Stimulated activated naive CD8-positive, alpha-beta T cell treated with anti-CD3 and anti-CD28 coated beads, Interleukin-15, amount 100 ng/mL, for 72 hours (primary cell): ENCODE measurements at regions not wholly inside any gene's neighbourhood (a gene's known extent, or its start where the extent isn't known, plus 50 kb on each side); places are given as distances from the start of the nearest gene placed in this dataset.
"Not testable (repeated sequence)": the region's sequence is repeated elsewhere in the genome, so short reads cannot be mapped to it uniquely, and the experiment has no call there.

Source experiments
- ATAC-seq: fragments of 150-1000 bp; cut with Tn5 transposase; 2 replicates; pipeline ENCODE4 v1.10.0; 2021; ENCODE audit warnings: mild to moderate bottlenecking, moderate library complexity
- DNase-seq, 2 donors: peaks; one replicate each; pipeline ENCODE4 v3.0.0; 2021 to 2022
- H3K27ac Mint-ChIP-seq, 2 donors: one replicate each; pipeline ENCODE4 v1.8.0; 2022; ENCODE audit warnings: mild to moderate bottlenecking in 2 of 2, mixed read lengths in 2 of 2, moderate library complexity in 2 of 2
- H3K27me3 Mint-ChIP-seq: one replicate; pipeline ENCODE4 v1.8.0; 2022; ENCODE audit warnings: mixed read lengths
- H3K4me1 Mint-ChIP-seq: one replicate; pipeline ENCODE4 v1.8.0; 2022; ENCODE audit warnings: mild to moderate bottlenecking, mixed read lengths
- H3K4me3 Mint-ChIP-seq, 2 donors: one replicate each; pipeline ENCODE4 v1.8.0; 2022; ENCODE audit warnings: mild to moderate bottlenecking in 2 of 2, mixed read lengths in 2 of 2, moderate library complexity in 1 of 2
- H3K9me3 Mint-ChIP-seq, 2 donors: one replicate each; pipeline ENCODE4 v1.8.0; 2022; ENCODE audit warnings: mixed read lengths in 2 of 2

DNA sequence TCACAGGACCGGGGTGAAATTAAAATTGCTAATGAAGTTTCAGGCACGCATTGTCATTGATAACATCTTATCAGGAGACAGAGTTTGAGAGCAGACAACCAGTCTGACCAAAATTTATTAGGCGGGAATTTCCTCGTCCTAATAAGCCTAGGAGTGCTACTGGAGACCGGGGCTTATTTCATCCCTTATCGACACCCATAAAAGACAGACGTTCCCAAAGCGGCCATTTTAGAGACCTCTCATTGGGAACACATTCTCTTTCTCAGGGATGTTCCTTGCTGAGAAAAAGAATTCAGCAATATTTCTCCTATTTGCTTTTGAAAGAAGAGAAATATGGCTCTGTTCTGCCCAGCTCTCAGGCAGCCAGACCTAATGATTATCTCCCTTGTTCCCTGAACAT, 107.7 kb upstream of the DNAH14 start:
- Mint-ChIP-seq H3K9me3 (peaks cover 0 to 30% of the 10 kb centered on the region in 2 donors), H3K27me3 (peaks cover 34% of the 10 kb centered on the region)
- ATAC-seq, H3K27ac Mint-ChIP-seq, H3K4me3 Mint-ChIP-seq, DNase-seq, H3K4me1 Mint-ChIP-seq: not testable (repeated sequence)

- no peaks in the 10 kb centered on the region for H3K4me1 Mint-ChIP-seq
- H3K27me3 Mint-ChIP-seq: peaks cover 37% of the 10 kb centered on the region
- DNase-seq: no peak
- ATAC-seq: no peak
- no peak overlapping the region for H3K4me3 Mint-ChIP-seq
- peaks cover 0 to 24% of the 10 kb centered on the region in 2 donors for H3K9me3 Mint-ChIP-seq
- H3K27ac Mint-ChIP-seq: no peak overlapping the region
These were observed 103.9 kb upstream of the DNAH14 start for GRCh38 chr1:224825525-224826000.

GRCh38 chr1:224828691-224829090, 100.8 kb upstream of the DNAH14 start:
- ATAC-seq (no peak), DNase-seq (no peak)
- no peaks in the 10 kb centered on the region for H3K4me1 Mint-ChIP-seq
- no peak overlapping the region for H3K4me3 Mint-ChIP-seq
- H3K9me3 Mint-ChIP-seq: peaks cover 0 to 19% of the 10 kb centered on the region in 2 donors
- H3K27me3 Mint-ChIP-seq: peaks cover 38% of the 10 kb centered on the region
- no peak overlapping the region for H3K27ac Mint-ChIP-seq

GRCh38 chr1:224831501-224831900, 98.0 kb upstream of the DNAH14 start:
- Mint-ChIP-seq H3K4me3 (no peak overlapping the region), H3K4me1 (no peaks in the 10 kb centered on the region), H3K27me3 (peaks cover 28% of the 10 kb centered on the region), H3K27ac (no peak overlapping the region), H3K9me3 (peaks cover 0 to 14% of the 10 kb centered on the region in 2 donors)
- ATAC-seq (no peak), DNase-seq (no peak)

DNA sequence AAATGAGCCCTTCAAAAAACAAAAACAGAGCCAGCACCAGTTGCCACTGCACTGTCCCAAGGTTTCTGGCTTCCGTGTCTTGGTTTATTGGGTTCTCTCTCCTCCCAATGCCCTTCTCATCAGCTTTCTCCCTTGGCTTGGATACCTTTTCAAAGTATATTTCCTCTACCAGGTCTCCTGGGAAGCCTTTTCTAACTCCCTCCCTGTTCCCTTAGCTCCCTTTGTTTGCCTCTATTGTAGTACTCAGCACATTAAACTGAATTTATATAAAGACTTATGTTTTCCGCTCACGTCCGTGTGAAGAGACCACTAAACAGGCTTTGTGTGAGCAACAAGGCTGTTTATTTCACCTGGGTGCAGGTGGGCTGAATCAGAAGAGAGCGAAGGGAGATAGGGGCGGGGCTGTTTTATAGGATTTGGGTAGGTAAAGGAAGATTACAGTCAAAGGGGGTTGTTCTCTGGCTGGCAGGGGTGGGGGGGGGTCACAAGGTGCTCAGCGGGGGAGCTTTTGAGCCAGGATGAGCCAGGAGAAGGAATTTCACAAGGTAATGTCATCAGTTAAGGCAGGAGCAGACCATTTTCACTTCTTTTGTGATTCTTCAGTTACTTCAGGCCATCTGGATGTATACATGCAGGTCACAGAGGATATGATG, 89.7 kb upstream of the DNAH14 start:
- H3K27me3 Mint-ChIP-seq, H3K27ac Mint-ChIP-seq, H3K4me1 Mint-ChIP-seq, DNase-seq, ATAC-seq, H3K4me3 Mint-ChIP-seq, H3K9me3 Mint-ChIP-seq: not testable (repeated sequence)

DNA sequence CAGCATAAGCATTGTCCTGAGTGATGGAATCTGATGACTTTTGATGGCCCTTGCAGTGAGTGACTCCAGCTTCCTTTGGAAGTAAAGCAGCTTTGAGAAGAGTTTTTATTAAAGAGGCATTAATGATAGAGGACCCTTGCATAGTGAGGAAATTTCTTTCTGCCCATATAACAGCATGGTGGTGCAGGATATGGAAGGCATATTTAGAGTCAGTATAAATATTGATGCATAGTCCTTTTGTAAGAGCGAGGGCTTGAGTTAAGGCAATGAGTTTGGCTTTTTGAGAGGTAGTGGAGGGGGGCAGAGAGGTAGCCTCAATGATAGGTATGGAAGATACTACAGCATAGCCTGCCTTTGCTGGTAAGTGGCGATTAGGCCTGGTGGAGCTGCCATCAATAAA, 87.7 kb upstream of the DNAH14 start:
- H3K9me3 Mint-ChIP-seq: peaks cover 8 to 12% of the 10 kb centered on the region in 2 donors
- not testable (repeated sequence) for H3K27ac Mint-ChIP-seq, ATAC-seq, H3K4me1 Mint-ChIP-seq, H3K27me3 Mint-ChIP-seq, DNase-seq, H3K4me3 Mint-ChIP-seq

GRCh38 chr1:224846119-224846907, 83.2 kb upstream of the DNAH14 start:
- no peak overlapping the region for H3K4me3 Mint-ChIP-seq
- peaks cover under 1% of the 10 kb centered on the region for H3K4me1 Mint-ChIP-seq
- H3K27ac Mint-ChIP-seq: no peak overlapping the region
- no peak for ATAC-seq
- peaks cover 8 to 12% of the 10 kb centered on the region in 2 donors for H3K9me3 Mint-ChIP-seq
- H3K27me3 Mint-ChIP-seq: peaks cover under 1% of the 10 kb centered on the region
- DNase-seq: no peak

DNA sequence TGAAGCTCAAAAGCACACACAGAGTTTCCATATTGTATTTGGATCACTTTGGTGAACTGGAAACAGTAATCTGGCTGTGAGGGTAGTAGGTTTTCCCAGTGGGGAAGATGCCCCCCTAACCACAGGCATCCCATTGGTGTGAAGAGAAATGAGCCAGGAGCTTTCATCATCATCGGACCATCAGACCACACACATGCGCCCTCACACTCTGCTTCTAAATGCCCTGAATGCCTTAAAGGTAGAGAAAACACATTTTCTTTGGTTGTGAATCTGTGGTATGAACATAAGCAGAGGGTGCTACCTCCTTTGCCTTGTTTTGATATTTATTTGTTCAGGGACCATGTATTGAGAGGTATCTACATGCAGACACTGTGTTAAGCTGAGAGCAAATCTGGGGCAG, 79.0 kb upstream of the DNAH14 start:
- no peak for ATAC-seq
- Mint-ChIP-seq H3K27ac (no peak overlapping the region), H3K4me1 (peaks cover 5% of the 10 kb centered on the region), H3K4me3 (no peak overlapping the region), H3K9me3 (no peaks in the 10 kb centered on the region), H3K27me3 (peaks cover 8% of the 10 kb centered on the region)
- no peak for DNase-seq

DNA sequence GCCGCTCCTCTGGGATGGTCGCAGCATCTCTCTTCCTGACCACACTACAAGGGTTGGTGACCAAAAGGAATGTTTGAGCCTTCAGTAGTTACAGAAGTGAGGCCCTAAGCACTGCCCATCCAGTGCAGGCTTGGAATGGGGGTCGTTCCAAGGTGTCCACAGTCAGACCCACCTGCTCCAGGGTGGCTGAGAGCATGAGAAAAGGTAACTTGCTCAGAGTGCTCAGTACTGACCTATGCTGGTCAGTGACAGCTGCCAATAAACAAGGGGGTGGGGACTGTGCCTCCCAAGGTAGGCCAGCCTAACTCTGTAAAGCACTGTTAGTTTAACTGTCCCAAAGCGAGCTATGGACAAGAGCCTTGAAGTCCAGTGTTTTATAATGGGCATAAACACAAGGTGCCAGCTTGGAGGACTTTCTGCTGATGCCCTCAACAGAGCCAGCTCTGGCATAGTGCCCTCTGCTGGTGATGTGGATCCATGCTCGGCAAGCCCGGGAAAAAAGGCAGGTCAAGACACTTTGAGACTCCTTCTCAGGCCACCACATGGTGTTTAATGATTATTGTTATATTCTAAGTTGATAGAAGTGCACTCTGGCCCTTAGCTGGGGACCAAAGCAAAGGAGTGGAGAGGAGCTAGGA, 78.1 kb upstream of the DNAH14 start:
- ATAC-seq: peak; percentile 63
- peak; percentile 61 to 62 for DNase-seq
- H3K4me3 Mint-ChIP-seq: no peak overlapping the region
- H3K27me3 Mint-ChIP-seq: peaks cover 8% of the 10 kb centered on the region
- H3K4me1 Mint-ChIP-seq: peaks cover 5% of the 10 kb centered on the region
- no peak overlapping the region for H3K27ac Mint-ChIP-seq
- H3K9me3 Mint-ChIP-seq: peaks cover 0 to 3% of the 10 kb centered on the region in 2 donors

GRCh38 chr1:224851848-224852261, 77.6 kb upstream of the DNAH14 start:
- ATAC-seq (peak; percentile 60), DNase-seq (no peak)
- Mint-ChIP-seq H3K27ac (peak overlapping the region in 1 of 2 donors; percentile 40), H3K4me1 (peaks cover 5% of the 10 kb centered on the region), H3K9me3 (peaks cover 0 to 8% of the 10 kb centered on the region in 2 donors), H3K4me3 (no peak overlapping the region), H3K27me3 (peaks cover 8% of the 10 kb centered on the region)

DNA sequence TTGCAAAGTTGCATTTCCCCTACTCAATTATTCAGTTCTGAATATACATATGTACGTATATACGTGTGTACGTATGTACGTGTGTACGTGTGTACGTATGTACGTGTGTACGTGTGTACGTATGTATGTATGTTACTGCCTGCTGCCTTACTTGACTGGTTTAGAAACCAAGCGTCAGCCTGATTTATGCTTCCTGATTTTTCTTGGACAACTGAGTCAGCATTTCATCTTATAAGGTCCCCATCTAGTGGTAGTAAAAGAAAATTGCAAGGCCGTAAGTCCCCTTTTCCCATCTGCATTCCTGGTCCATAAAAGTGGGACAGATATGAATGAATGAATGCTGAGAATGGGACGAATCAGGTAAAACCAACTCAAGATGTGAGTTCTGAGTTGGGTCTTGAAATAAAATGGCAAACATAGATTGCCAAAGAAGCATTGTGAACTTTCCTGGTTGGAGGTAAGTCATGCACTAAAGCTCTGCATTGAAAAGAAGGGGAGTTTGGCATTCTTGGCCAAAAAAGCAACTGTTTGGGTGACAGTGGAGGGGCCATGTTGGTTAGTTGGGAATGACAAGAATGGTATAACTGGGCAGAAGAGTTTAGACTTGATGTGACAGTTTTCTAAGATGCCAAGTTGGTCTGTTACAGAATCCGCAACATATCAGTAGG, 76.4 kb upstream of the DNAH14 start:
- no peak for ATAC-seq
- peaks cover 8% of the 10 kb centered on the region for H3K27me3 Mint-ChIP-seq
- no peak overlapping the region for H3K27ac Mint-ChIP-seq
- peaks cover 5% of the 10 kb centered on the region for H3K4me1 Mint-ChIP-seq
- H3K9me3 Mint-ChIP-seq: peaks cover 0 to 14% of the 10 kb centered on the region in 2 donors
- no peak for DNase-seq
- no peak overlapping the region for H3K4me3 Mint-ChIP-seq

DNA sequence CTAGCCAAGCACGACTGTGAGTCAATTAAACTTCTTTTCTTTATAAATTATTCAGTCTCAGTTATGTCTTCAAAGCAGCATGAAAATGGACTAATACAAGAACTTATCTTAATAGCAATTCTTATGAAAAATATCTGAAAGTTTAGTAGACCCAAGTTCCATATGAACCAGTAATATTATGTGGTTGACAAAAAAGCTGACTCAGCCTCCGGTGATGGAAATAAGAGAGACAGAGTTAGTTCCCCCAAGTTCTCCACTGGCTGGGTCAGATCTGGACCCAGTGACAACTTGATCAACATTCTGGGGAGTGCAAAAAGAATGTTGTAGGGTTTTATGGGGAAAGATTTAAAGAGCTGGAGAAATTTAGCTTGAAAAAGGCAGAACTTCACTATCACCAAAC, 72.5 kb upstream of the DNAH14 start:
- no peak for ATAC-seq
- H3K4me3 Mint-ChIP-seq: no peak overlapping the region
- H3K27me3 Mint-ChIP-seq: peaks cover under 1% of the 10 kb centered on the region
- no peaks in the 10 kb centered on the region for H3K4me1 Mint-ChIP-seq
- no peak overlapping the region for H3K27ac Mint-ChIP-seq
- peaks cover 0 to 14% of the 10 kb centered on the region in 2 donors for H3K9me3 Mint-ChIP-seq
- DNase-seq: no peak

- peaks cover 0 to 14% of the 10 kb centered on the region in 2 donors for H3K9me3 Mint-ChIP-seq
- no peak for DNase-seq
- ATAC-seq: peak; percentile 33
- H3K27ac Mint-ChIP-seq: no peak overlapping the region
- no peak overlapping the region for H3K4me3 Mint-ChIP-seq
- H3K27me3 Mint-ChIP-seq: no peaks in the 10 kb centered on the region
- H3K4me1 Mint-ChIP-seq: no peaks in the 10 kb centered on the region
These were observed 69.8 kb upstream of the DNAH14 start for GRCh38 chr1:224859651-224860050.

DNA sequence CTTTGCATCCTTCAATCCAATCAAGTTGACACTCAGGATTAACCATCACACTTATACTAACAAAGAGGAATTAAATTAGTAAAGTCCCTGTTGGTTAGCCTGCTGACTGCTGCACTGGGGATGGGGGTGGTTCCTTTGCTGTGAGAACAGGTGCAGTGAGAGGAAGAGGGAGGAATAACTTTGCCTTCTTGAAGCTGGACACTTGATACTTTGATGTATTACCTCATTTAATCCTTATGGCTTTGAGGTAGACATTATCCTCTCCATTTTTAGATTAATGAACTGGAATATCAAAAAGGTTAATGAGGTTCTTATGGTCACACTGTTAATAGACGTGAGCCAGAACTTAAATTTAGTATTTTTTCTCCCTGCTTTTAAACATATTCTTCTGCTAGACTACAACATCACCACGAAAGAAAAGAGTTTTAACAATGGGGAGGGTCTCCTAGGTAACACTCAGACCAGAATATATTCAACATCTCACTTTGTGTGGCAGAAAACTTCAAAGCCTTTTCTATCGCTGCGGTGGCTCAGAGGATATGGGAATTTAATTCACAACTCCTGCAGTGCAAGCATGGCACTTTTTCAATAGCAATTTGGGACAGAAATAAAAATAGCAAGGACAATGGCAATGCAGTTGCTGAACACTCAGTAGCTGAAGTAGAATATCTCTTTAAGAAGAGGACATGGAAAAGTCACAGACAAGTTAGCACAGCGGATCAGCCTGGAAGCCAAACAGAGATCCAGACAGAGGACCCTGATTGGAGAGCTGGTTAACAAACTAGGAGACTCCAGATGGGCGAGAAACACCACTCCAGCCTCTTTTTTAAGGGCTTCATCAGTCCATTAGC, 68.8 kb upstream of the DNAH14 start:
- no peak for ATAC-seq
- Mint-ChIP-seq H3K27me3 (no peaks in the 10 kb centered on the region), H3K9me3 (peaks cover 0 to 16% of the 10 kb centered on the region in 2 donors)

GRCh38 chr1:224861339-224861716, 68.1 kb upstream of the DNAH14 start:
- no peaks in the 10 kb centered on the region for H3K4me1 Mint-ChIP-seq
- ATAC-seq (no peak), DNase-seq (no peak)
- H3K4me3 Mint-ChIP-seq: no peak overlapping the region
- H3K27me3 Mint-ChIP-seq: no peaks in the 10 kb centered on the region
- H3K27ac Mint-ChIP-seq: no peak overlapping the region
- peaks cover 0 to 18% of the 10 kb centered on the region in 2 donors for H3K9me3 Mint-ChIP-seq

More for the DNA sequence above, 68.8 kb upstream of the DNAH14 start:
- no peak for DNase-seq
- no peaks in the 10 kb centered on the region for H3K4me1 Mint-ChIP-seq
- H3K4me3 Mint-ChIP-seq: no peak overlapping the region
- no peak overlapping the region for H3K27ac Mint-ChIP-seq
